Heart left ventricle (tissue), 16 donors: ENCODE measurements at regions not wholly inside any gene's neighbourhood (a gene's known extent, or its start where the extent isn't known, plus 50 kb on each side); places are given as distances from the start of the nearest gene placed in this dataset.
"Not testable (repeated sequence)": the region's sequence is repeated elsewhere in the genome, so short reads cannot be mapped to it uniquely, and the experiment has no call there.

ENCODE experiments used
- ATAC-seq, 4 donors: fragments of 200-7000 bp; cut with Tn5 transposase; one replicate each; pipeline ENCODE4 v1.9.1; 2020 to 2022; ENCODE audit warnings: moderate library complexity in 4 of 4, mild to moderate bottlenecking in 3 of 4, moderate number of reproducible peaks in 1 of 4
- DNase-seq, 5 donors: peaks; one replicate each; pipeline ENCODE4 v3.0.0-alpha.2; 2020
- H3K27ac ChIP-seq, 12 donors: fragments of 200-600 bp; sonication (generic) in 4 of 12; one replicate each; pipeline versions ENCODE4 v1.5.0 to v1.8.0; 2016 to 2022; ENCODE audit warnings: mild to moderate bottlenecking in 2 of 12
- H3K27me3 ChIP-seq, 9 donors: fragments of 200-600 bp; sonication (generic) in 2 of 9; one replicate each; pipeline versions ENCODE4 v1.5.1 to v1.8.0; 2016 to 2022; ENCODE audit warnings: mild to moderate bottlenecking in 3 of 9
- H3K36me3 ChIP-seq, 9 donors: fragments of 200-600 bp; sonication (generic) in 2 of 9; one replicate each; pipeline versions ENCODE4 v1.5.0 to v1.8.0; 2018 to 2022; ENCODE audit warnings: mild to moderate bottlenecking in 2 of 9
- H3K4me1 ChIP-seq, 12 donors: fragments of 200-600 bp; sonication (generic) in 4 of 12; one replicate each; pipeline versions ENCODE4 v1.5.0 to v1.8.0; 2016 to 2022; ENCODE audit warnings: mild to moderate bottlenecking in 3 of 12
- H3K4me3 ChIP-seq, 12 donors: fragments of 200-600 bp; sonication (generic) in 4 of 12; one replicate each; pipeline versions ENCODE4 v1.5.0 to v1.8.0; 2017 to 2022; ENCODE audit warnings: mild to moderate bottlenecking in 9 of 12, moderate library complexity in 4 of 12
- H3K9me3 ChIP-seq, 12 donors: fragments of 200-600 bp; sonication (generic) in 4 of 12; one replicate each; pipeline versions ENCODE4 v1.5.0 to v1.8.0; 2016 to 2022; ENCODE audit warnings: mild to moderate bottlenecking in 1 of 12
- POLR2A ChIP-seq, 2 donors: fragments of 450-650 bp; IDR thresholded peaks; one replicate each; pipeline ENCODE4 v1.6.1; 2017; ENCODE audit warnings: antibody characterized with exemption in 2 of 2, mild to moderate bottlenecking in 2 of 2, moderate library complexity in 2 of 2
- WGBS, 4 donors: extraction: QIAGEN DNeasy Blood & Tissue Kit in 2 of 4; methylation state at CpG; one replicate each; pipeline versions ENCODE4 v1.1.5 to v1.1.7; 2013 to 2018; 5-methylcytosine and 5-hydroxymethylcytosine counted together
- intact Hi-C, 10 donors: fragments of 100-400 bp; cut with DNase I; formaldehyde crosslinking; loops; one replicate each; pipeline versions ENCODE4 v1.11.1 to v1.14.2; 2022
- TF ChIP-seq, protein P1 (sequence below), 12 donors: fragments of 200-600 bp; sonication (generic) in 4 of 12; IDR thresholded peaks; one replicate each; pipeline versions ENCODE4 v1.5.0 to v1.8.0; 2018 to 2022; ENCODE audit warnings: antibody characterized with exemption in 12 of 12, mild to moderate bottlenecking in 5 of 12
- donor health status: ischemic (EF 13 %, LVEDD 7.1; RV severe dilation, severe dysfunction).
- donor health status: healthy with polysubstance abuse.
- donor health status: DM: no; HTN: yes; CAD: no.
- donor health status: DM: no; HTN: no; CAD: no.
- donor health status: ischemic (EF 25% LVEDD 6.9; RV normal size, moderate dysfunction).
- donor health status: ischemic (EF 25% LVEDD 5.7; RV mildly dilated, moderate dysfunction).
- donor health status: healthy.
- donor health status: DM: yes; HTN: yes; CAD: no.
- donor health status: ischemic (EF 35%, LVEDD 5.7; RV mildly dilated, moderate dysfunction).
- donor health status: nonischemic (EF 11% LVEDD 7.7; RV severe dilation, severe dysfunction).
- donor health status: DM: yes; HTN: yes; CAD: no.
- donor health status: PGD.
- donor health status: ischemic (EF 29% LVEDD 5.4; RV normal size, mild dysfunction).
- donor health status: nonischemic (EF 23%, LVEDD 6.1; RV moderate dilation, normal function).

DNA sequence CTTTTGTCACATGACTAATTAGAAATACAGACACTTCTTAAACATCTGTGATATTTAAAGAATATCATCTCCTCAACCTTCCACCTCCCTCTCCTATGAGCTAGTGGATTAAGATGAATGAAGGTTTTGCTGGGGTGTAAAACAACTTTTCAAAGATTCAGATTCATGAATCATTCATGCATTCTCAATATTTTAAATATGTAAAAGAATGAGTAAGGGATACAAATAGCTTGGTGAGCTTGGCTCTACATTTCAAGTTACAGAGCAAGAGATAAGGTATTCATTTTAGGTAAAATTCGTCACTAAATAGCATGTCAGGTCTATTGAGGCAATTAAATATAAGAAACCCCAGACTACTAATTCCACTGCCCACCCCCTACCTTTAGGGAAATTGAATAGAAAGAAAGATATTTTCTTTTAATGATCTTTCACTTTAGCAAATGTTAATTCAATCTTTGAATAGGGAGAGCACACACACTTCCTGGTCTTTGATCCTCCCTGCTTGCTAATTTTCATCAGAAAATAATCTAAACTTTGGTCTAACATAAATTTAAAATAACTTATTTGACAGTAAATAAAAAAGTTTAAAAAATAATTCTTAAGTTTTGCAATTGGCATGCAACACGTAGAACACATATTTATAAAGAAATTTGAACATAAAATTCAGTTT lies 486.9 kb upstream of the ITGA1 start:
- H3K4me1 ChIP-seq: no peaks in the 10 kb centered on the region
- intact Hi-C loops: no loop called here
- peaks cover 0 to 35% (median 19%) of the 10 kb centered on the region in 12 donors for H3K9me3 ChIP-seq
- DNase-seq (no peak), ATAC-seq (no peak)
- H3K36me3 ChIP-seq: no peaks in the 10 kb centered on the region
- H3K27ac ChIP-seq: no peak overlapping the region
- no peaks in the 10 kb centered on the region for H3K27me3 ChIP-seq
- no peak overlapping the region for H3K4me3 ChIP-seq
- WGBS, 4 donors: 53 to 61% (median 61%) methylated on average over 2 of the region's 2 CpGs
- TF ChIP-seq, protein P1, sequence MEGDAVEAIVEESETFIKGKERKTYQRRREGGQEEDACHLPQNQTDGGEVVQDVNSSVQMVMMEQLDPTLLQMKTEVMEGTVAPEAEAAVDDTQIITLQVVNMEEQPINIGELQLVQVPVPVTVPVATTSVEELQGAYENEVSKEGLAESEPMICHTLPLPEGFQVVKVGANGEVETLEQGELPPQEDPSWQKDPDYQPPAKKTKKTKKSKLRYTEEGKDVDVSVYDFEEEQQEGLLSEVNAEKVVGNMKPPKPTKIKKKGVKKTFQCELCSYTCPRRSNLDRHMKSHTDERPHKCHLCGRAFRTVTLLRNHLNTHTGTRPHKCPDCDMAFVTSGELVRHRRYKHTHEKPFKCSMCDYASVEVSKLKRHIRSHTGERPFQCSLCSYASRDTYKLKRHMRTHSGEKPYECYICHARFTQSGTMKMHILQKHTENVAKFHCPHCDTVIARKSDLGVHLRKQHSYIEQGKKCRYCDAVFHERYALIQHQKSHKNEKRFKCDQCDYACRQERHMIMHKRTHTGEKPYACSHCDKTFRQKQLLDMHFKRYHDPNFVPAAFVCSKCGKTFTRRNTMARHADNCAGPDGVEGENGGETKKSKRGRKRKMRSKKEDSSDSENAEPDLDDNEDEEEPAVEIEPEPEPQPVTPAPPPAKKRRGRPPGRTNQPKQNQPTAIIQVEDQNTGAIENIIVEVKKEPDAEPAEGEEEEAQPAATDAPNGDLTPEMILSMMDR (IDR thresholded peaks at IDR 0.05): no peak
- no peak for TF ChIP-seq POLR2A (IDR thresholded peaks at IDR 0.05)

DNA sequence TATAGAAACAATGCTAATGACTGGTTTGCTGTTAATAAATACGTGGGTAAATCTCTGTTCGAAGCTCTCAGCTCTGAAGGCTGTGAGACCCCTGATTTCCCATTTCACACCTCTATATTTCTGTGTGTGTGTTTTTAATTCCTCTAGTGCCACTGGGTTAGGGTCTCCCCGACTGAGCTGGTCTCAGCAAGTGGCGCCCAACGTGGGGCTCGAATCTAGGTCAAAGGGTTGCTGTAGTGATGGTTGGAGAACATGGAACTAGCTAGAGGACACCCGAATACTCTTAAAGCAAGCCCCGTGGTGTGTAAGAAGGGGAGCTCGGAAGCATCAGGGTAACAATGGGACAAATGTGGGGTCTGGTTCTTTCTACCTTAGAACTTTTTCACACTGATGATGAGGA lies 482.9 kb upstream of the ITGA1 start:
- H3K9me3 ChIP-seq: peaks cover 0 to 52% (median 26%) of the 10 kb centered on the region in 12 donors
- H3K27ac ChIP-seq, DNase-seq, H3K4me1 ChIP-seq, H3K4me3 ChIP-seq, intact Hi-C loops, H3K36me3 ChIP-seq, H3K27me3 ChIP-seq, ATAC-seq: not testable (repeated sequence)
- 73 to 84% (median 77%) methylated on average over 9 of the region's 9 CpGs for WGBS, 4 donors

DNA sequence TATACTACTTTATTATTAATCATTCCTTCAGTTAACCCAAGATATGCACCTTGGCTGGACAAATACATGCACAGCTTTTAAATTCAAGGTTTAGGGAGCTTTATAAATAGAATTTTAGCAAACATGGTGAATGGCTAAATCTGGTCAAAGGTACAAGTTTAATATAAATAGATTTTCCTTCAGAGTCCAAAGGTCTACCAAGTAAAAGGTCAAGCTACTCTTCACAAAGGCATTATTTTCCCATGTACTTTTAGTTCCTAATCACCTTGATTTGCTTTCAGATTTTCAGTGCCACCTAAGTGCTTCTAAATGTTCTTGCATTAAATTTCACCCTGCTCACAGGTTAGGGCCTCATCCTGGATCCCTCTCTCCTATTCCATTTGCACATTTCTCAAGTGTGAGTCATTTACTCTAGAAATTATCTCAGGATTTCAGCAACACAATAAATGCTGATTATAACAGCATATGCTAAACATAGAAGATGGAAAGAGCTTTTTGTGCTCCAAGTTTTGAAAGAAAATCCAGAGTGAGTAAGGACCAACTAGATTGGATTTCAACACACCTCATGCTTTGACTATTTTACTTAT lies 459.4 kb upstream of the ITGA1 start:
- Histone ChIP-seq H3K27ac (no peak overlapping the region), H3K36me3 (no peaks in the 10 kb centered on the region), H3K9me3 (no peaks in the 10 kb centered on the region), H3K27me3 (no peaks in the 10 kb centered on the region), H3K4me3 (no peak overlapping the region), H3K4me1 (no peaks in the 10 kb centered on the region)
- TF ChIP-seq, protein P1 (IDR thresholded peaks at IDR 0.05): no peak
- no peak for TF ChIP-seq POLR2A (IDR thresholded peaks at IDR 0.05)
- intact Hi-C loops: no loop called here
- no peak for ATAC-seq
- no peak for DNase-seq

DNA sequence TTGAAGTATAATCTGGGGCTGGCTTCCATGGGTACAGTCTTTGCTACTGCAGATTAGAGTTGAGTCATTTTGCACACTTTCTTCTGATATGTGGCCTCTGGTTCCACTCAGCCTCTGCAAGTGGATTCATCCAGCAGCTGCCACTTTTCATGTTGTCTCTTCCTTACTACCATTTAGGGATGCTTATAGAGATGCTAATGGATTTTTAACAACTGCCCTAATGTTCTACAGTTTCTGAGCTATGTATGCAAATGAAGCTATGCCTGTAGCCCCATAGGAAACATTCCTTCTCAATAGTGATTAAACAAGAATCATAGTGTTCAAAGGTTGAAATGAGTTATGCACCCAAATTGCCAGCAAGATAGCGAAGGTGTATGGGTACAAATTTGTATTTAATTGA lies 456.0 kb upstream of the ITGA1 start:
- intact Hi-C loops: no loop called here
- TF ChIP-seq, protein P1 (IDR thresholded peaks at IDR 0.05): no peak
- TF ChIP-seq POLR2A (IDR thresholded peaks at IDR 0.05): no peak
- no peak overlapping the region for H3K27ac ChIP-seq
- DNase-seq (no peak), ATAC-seq (no peak)
- WGBS, 4 donors: 89 to 100% (median 92%) methylated on average over 1 of the region's 1 CpG
- no peaks in the 10 kb centered on the region for H3K36me3 ChIP-seq
- H3K9me3 ChIP-seq: peaks cover 0 to 6% (median 0%) of the 10 kb centered on the region in 12 donors
- no peaks in the 10 kb centered on the region for H3K27me3 ChIP-seq
- H3K4me1 ChIP-seq: no peaks in the 10 kb centered on the region
- H3K4me3 ChIP-seq: no peak overlapping the region

DNA sequence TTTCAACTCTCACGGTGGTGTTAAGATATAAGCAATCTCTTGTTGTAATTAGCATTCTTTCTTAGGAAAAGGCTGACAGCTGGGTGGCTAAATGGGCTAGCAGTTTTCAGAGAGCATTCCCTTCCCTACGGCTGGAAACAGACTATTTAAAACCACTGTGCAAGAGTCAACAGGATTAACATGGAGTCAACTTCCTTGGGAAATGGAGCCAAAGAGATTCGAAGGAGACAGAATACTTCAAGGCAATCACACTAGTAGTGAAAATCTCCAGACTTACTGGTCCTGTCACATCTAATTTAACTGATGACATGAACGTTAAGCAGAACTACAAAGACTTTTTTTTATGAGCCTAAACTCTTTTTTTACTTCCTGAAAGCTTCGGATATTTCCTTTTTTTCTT lies 453.3 kb upstream of the ITGA1 start:
- 6 to 12% (median 10%) methylated on average over 5 of the region's 5 CpGs for WGBS, 4 donors

More for the DNA sequence above, 453.3 kb upstream of the ITGA1 start:
- ATAC-seq: no peak
- no peak for TF ChIP-seq POLR2A (IDR thresholded peaks at IDR 0.05)
- TF ChIP-seq, protein P1 (IDR thresholded peaks at IDR 0.05): no peak
- intact Hi-C loops: no loop called here
- peaks cover 0 to 9% (median 0%) of the 10 kb centered on the region in 12 donors for H3K9me3 ChIP-seq
- no peaks in the 10 kb centered on the region for H3K36me3 ChIP-seq
- no peaks in the 10 kb centered on the region for H3K27me3 ChIP-seq
- no peak overlapping the region for H3K4me3 ChIP-seq
- H3K4me1 ChIP-seq: no peaks in the 10 kb centered on the region
- DNase-seq: no peak
- H3K27ac ChIP-seq: no peak overlapping the region
